Endothelial cell (in vitro differentiated cells): ENCODE measurements at regions not wholly inside any gene's neighbourhood (a gene's known extent, or its start where the extent isn't known, plus 50 kb on each side); places are given as distances from the start of the nearest gene placed in this dataset.

Experiments
- DNase-seq: peaks from one replicate; pipeline ENCODE4 v3.0.0; 2021; ENCODE audit warnings: low spot score
- H3K27ac Mint-ChIP-seq: one replicate; pipeline ENCODE4 v1.8.0; 2021; ENCODE audit warnings: mixed read lengths, inconsistent platforms; ENCODE audit not compliant: unreplicated experiment
- H3K27me3 Mint-ChIP-seq: one replicate; pipeline ENCODE4 v1.8.0; 2021; ENCODE audit warnings: mild to moderate bottlenecking, moderate library complexity, mixed read lengths, inconsistent platforms; ENCODE audit not compliant: unreplicated experiment
- H3K36me3 Mint-ChIP-seq: one replicate; pipeline ENCODE4 v1.8.0; 2021; ENCODE audit warnings: mild to moderate bottlenecking, low read depth, mixed read lengths, inconsistent platforms; ENCODE audit not compliant: unreplicated experiment
- H3K4me1 Mint-ChIP-seq: one replicate; pipeline ENCODE4 v1.8.0; 2021; ENCODE audit warnings: mild to moderate bottlenecking, mixed read lengths, inconsistent platforms; ENCODE audit not compliant: unreplicated experiment
- H3K4me3 Mint-ChIP-seq: one replicate; pipeline ENCODE4 v1.8.0; 2021; ENCODE audit warnings: mild to moderate bottlenecking, mixed read lengths, inconsistent platforms; ENCODE audit not compliant: unreplicated experiment
- H3K9me3 Mint-ChIP-seq: one replicate; pipeline ENCODE4 v1.8.0; 2021; ENCODE audit warnings: mixed read lengths, inconsistent platforms; ENCODE audit not compliant: unreplicated experiment
- TF ChIP-seq, protein P1 (sequence below): fragments of 200-600 bp; sonication (generic); IDR thresholded peaks from one replicate; pipeline ENCODE4 v1.5.0; 2021; ENCODE audit warnings: antibody characterized with exemption; ENCODE audit not compliant: unreplicated experiment

DNA sequence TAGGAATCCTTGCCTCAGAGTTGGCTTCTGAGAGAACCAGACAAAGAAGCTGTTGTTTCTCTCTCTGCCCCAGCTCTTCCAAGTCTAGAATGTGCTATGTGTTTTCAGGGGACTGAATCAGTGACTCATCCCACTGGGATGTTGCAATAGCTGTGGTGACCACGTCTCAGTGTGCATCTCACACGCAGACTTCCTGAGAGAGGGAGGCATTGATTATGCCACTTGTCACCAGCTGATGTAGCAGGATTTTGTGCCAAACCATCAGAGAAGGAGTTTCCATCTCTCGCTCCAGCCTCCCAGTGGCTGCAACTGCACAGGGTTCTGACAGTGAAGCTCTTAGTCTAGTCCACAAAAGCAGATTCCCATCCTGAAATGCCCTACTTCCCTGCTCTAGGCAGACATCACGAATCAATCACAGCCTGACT, 455.8 kb downstream of the MIAT start:
- TF ChIP-seq, protein P1, sequence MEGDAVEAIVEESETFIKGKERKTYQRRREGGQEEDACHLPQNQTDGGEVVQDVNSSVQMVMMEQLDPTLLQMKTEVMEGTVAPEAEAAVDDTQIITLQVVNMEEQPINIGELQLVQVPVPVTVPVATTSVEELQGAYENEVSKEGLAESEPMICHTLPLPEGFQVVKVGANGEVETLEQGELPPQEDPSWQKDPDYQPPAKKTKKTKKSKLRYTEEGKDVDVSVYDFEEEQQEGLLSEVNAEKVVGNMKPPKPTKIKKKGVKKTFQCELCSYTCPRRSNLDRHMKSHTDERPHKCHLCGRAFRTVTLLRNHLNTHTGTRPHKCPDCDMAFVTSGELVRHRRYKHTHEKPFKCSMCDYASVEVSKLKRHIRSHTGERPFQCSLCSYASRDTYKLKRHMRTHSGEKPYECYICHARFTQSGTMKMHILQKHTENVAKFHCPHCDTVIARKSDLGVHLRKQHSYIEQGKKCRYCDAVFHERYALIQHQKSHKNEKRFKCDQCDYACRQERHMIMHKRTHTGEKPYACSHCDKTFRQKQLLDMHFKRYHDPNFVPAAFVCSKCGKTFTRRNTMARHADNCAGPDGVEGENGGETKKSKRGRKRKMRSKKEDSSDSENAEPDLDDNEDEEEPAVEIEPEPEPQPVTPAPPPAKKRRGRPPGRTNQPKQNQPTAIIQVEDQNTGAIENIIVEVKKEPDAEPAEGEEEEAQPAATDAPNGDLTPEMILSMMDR = no peak
- H3K27ac Mint-ChIP-seq = no peak overlapping the region
- no peaks in the 10 kb centered on the region for H3K36me3 Mint-ChIP-seq
- no peak overlapping the region for H3K4me3 Mint-ChIP-seq
- peaks cover 3% of the 10 kb centered on the region for H3K4me1 Mint-ChIP-seq
- no peaks in the 10 kb centered on the region for H3K9me3 Mint-ChIP-seq
- no peak for DNase-seq
- H3K27me3 Mint-ChIP-seq = no peaks in the 10 kb centered on the region

GRCh38 chr22:27113641-27114040, 456.3 kb downstream of the MIAT start:
- H3K4me1 Mint-ChIP-seq = peaks cover 3% of the 10 kb centered on the region
- no peak for DNase-seq
- no peaks in the 10 kb centered on the region for H3K36me3 Mint-ChIP-seq
- TF ChIP-seq, protein P1 = no peak
- H3K4me3 Mint-ChIP-seq = no peak overlapping the region
- no peak overlapping the region for H3K27ac Mint-ChIP-seq
- H3K27me3 Mint-ChIP-seq = peaks cover under 1% of the 10 kb centered on the region
- H3K9me3 Mint-ChIP-seq = no peaks in the 10 kb centered on the region

- Mint-ChIP-seq H3K27me3 (peaks cover 1% of the 10 kb centered on the region), H3K9me3 (no peaks in the 10 kb centered on the region), H3K4me1 (peaks cover 3% of the 10 kb centered on the region), H3K27ac (no peak overlapping the region), H3K36me3 (no peaks in the 10 kb centered on the region), H3K4me3 (no peak overlapping the region)
- TF ChIP-seq, protein P1 = no peak
- no peak for DNase-seq
Measured at GRCh38 chr22:27114186-27114585, 456.8 kb downstream of the MIAT start.

- DNase-seq = no peak
- no peak overlapping the region for H3K27ac Mint-ChIP-seq
- peaks cover 3% of the 10 kb centered on the region for H3K4me1 Mint-ChIP-seq
- TF ChIP-seq, protein P1 = no peak
- H3K9me3 Mint-ChIP-seq = no peaks in the 10 kb centered on the region
- no peaks in the 10 kb centered on the region for H3K36me3 Mint-ChIP-seq
- H3K4me3 Mint-ChIP-seq = no peak overlapping the region
- peaks cover 1% of the 10 kb centered on the region for H3K27me3 Mint-ChIP-seq
Measured at GRCh38 chr22:27115410-27115809, 458.0 kb downstream of the MIAT start.

GRCh38 chr22:27115816-27116256, 458.4 kb downstream of the MIAT start:
- Mint-ChIP-seq H3K4me3 (no peak overlapping the region), H3K4me1 (no peaks in the 10 kb centered on the region), H3K36me3 (no peaks in the 10 kb centered on the region), H3K27me3 (peaks cover 1% of the 10 kb centered on the region), H3K27ac (no peak overlapping the region), H3K9me3 (no peaks in the 10 kb centered on the region)
- no peak for DNase-seq
- TF ChIP-seq, protein P1 = no peak
